GM23338 (cell line): ENCODE measurements at regions not wholly inside any gene's neighbourhood (a gene's known extent, or its start where the extent isn't known, plus 50 kb on each side); places are given as distances from the start of the nearest gene placed in this dataset.

Source experiments
- EZH2 ChIP-seq: fragments of 200-600 bp; sonication (generic); IDR thresholded peaks from one replicate; pipeline ENCODE4 v1.8.0; 2017; ENCODE audit warnings: antibody characterized with exemption, mild to moderate bottlenecking, low read depth; ENCODE audit not compliant: unreplicated experiment
- EZH2phosphoT487 ChIP-seq: fragments of 200-600 bp; sonication (generic); IDR thresholded peaks from one replicate; pipeline ENCODE4 v1.8.1; 2018; ENCODE audit warnings: antibody characterized with exemption; ENCODE audit not compliant: unreplicated experiment
- JUNB ChIP-seq: IDR thresholded peaks from one replicate; pipeline ENCODE4 v1.6.1; 2016; ENCODE audit warnings: antibody characterized with exemption; ENCODE audit not compliant: unreplicated experiment
- POLR2AphosphoS5 ChIP-seq: IDR thresholded peaks from 2 replicates; pipeline ENCODE4 v1.6.1; 2016; ENCODE audit warnings: antibody characterized with exemption, low read depth
- TF ChIP-seq, protein P1 (sequence below), 2 experiments: fragments of 200-600 bp in 1 of 2; sonication (generic) in 1 of 2; conservative IDR thresholded peaks; 2 replicates each; pipeline versions ENCODE4 v1.5.1 to v1.6.1; 2016 to 2017; ENCODE audit warnings: antibody characterized with exemption in 2 of 2, low read depth in 2 of 2, mild to moderate bottlenecking in 2 of 2, moderate library complexity in 1 of 2
- TF ChIP-seq, protein P2 (sequence below): IDR thresholded peaks from one replicate; pipeline ENCODE4 v1.6.1; 2018; ENCODE audit warnings: antibody characterized with exemption; ENCODE audit not compliant: unreplicated experiment
- TF ChIP-seq, protein P3 (sequence below): IDR thresholded peaks from 2 replicates; pipeline ENCODE4 v1.6.1; 2016; ENCODE audit warnings: antibody characterized with exemption

DNA sequence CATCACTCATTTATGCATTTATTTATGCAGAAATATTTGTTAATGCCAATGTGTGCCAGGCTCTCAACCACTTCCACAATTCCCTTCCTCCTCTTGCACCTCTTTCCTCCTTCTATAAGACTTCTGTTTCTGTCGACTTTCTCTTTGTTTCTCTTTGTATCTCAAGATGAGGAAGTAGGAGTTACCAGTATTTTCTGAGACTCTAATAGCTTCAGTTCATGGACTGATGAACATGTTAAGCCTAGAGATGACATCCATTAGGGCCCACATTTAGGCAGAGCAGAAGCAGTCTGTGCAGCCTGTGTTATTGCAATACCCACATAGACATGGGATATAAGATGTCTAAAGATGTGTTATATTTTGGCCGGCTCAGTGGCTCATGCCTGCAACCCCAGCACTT lies 241.8 kb upstream of the SMIM31 start:
- TF ChIP-seq, protein P1, sequence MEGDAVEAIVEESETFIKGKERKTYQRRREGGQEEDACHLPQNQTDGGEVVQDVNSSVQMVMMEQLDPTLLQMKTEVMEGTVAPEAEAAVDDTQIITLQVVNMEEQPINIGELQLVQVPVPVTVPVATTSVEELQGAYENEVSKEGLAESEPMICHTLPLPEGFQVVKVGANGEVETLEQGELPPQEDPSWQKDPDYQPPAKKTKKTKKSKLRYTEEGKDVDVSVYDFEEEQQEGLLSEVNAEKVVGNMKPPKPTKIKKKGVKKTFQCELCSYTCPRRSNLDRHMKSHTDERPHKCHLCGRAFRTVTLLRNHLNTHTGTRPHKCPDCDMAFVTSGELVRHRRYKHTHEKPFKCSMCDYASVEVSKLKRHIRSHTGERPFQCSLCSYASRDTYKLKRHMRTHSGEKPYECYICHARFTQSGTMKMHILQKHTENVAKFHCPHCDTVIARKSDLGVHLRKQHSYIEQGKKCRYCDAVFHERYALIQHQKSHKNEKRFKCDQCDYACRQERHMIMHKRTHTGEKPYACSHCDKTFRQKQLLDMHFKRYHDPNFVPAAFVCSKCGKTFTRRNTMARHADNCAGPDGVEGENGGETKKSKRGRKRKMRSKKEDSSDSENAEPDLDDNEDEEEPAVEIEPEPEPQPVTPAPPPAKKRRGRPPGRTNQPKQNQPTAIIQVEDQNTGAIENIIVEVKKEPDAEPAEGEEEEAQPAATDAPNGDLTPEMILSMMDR (conservative IDR thresholded peaks at IDR 0.05; ENCODE audit: low read depth in 2 of 2), result no peak
- TF ChIP-seq POLR2AphosphoS5, result no peak
- TF ChIP-seq, protein P2, sequence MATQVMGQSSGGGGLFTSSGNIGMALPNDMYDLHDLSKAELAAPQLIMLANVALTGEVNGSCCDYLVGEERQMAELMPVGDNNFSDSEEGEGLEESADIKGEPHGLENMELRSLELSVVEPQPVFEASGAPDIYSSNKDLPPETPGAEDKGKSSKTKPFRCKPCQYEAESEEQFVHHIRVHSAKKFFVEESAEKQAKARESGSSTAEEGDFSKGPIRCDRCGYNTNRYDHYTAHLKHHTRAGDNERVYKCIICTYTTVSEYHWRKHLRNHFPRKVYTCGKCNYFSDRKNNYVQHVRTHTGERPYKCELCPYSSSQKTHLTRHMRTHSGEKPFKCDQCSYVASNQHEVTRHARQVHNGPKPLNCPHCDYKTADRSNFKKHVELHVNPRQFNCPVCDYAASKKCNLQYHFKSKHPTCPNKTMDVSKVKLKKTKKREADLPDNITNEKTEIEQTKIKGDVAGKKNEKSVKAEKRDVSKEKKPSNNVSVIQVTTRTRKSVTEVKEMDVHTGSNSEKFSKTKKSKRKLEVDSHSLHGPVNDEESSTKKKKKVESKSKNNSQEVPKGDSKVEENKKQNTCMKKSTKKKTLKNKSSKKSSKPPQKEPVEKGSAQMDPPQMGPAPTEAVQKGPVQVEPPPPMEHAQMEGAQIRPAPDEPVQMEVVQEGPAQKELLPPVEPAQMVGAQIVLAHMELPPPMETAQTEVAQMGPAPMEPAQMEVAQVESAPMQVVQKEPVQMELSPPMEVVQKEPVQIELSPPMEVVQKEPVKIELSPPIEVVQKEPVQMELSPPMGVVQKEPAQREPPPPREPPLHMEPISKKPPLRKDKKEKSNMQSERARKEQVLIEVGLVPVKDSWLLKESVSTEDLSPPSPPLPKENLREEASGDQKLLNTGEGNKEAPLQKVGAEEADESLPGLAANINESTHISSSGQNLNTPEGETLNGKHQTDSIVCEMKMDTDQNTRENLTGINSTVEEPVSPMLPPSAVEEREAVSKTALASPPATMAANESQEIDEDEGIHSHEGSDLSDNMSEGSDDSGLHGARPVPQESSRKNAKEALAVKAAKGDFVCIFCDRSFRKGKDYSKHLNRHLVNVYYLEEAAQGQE, result no peak
- TF ChIP-seq, protein P3, sequence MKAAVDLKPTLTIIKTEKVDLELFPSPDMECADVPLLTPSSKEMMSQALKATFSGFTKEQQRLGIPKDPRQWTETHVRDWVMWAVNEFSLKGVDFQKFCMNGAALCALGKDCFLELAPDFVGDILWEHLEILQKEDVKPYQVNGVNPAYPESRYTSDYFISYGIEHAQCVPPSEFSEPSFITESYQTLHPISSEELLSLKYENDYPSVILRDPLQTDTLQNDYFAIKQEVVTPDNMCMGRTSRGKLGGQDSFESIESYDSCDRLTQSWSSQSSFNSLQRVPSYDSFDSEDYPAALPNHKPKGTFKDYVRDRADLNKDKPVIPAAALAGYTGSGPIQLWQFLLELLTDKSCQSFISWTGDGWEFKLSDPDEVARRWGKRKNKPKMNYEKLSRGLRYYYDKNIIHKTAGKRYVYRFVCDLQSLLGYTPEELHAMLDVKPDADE, result no peak
- TF ChIP-seq EZH2, result no peak
- TF ChIP-seq JUNB, result no peak
- no peak for TF ChIP-seq EZH2phosphoT487
